Middle frontal gyrus (tissue), 1 donor: ENCODE measurements at regions not wholly inside any gene's neighbourhood (a gene's known extent, or its start where the extent isn't known, plus 50 kb on each side); places are given as distances from the start of the nearest gene placed in this dataset.

Experiments used
- DNase-seq: peaks from one replicate; pipeline ENCODE4 v3.0.0-alpha.2; 2015; ENCODE audit warnings: low spot score; ENCODE audit errors: extremely low spot score

DNA sequence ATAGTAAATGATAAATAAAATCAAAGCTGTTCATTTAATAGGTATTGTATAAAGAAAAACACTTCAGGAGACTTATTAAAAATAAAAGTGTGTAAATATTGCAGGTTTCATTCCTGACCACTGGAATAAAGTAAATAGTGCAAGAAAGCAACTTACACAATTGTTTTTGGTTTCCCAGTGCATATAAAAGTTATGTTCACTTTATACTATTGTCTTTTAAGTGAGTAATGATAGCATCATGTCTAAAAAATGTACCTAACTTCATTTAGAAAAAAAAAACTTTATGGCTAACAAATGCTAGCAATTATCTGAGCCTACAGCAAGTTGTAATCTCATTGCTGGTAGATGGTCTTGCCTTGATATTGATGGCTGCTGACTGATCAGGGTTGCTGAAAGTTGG, 726.6 kb upstream of the POU3F2 start:
- DNase-seq = no peak

- DNase-seq = no peak
These were observed 717.9 kb upstream of the POU3F2 start for GRCh38 chr6:98116455-98116854.

- no peak for DNase-seq
These were observed 717.3 kb upstream of the POU3F2 start for GRCh38 chr6:98117068-98117467.

DNA sequence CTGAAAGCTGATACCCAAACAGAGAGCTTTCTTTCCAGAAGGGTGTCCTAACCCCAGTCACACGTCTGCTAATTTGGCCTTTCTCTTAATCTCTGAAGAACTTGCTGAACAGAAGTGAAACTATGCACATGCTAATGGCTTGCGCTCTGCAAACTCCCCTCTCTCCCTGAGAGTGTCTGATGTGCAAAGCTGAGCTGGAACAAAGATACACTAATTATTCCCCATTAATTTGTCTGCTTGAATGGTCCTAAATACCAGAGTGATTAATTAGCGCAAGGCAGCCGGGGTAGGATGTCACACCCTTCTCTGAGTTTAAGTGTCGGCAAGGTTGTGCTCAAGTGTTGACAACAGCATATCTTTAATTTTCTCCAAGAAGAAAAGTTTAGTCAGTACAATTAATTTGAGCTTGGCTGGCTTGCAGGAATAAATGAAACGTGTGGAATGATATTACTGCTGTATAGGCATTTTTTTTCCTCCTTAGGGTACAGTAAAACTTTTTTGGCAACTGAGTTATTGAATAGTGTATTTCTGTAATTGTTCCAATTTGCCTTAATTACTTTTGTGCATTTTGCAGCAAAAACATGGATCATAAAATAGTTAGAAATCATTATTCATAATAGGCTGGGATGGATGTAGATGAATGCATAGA, 715.9 kb upstream of the POU3F2 start:
- DNase-seq = no peak

DNA sequence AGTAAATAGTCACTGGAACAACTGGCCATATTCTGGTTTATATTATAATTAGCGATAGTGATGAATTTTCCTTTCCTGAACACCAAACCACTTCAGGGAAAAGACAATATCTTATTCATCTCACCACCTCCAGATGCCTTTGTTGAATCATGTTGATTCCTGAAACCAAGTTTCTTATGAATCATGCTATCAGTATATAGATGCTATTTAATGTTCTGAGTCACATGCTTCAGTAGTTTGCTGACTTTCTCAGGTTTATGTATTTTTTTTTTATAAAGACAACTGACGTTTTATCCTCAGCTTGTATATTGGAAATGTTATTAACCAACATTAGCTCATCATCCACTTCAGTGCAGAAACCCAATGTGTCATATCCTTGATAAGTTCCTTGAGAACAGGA, 710.2 kb upstream of the POU3F2 start:
- DNase-seq = no peak

DNA sequence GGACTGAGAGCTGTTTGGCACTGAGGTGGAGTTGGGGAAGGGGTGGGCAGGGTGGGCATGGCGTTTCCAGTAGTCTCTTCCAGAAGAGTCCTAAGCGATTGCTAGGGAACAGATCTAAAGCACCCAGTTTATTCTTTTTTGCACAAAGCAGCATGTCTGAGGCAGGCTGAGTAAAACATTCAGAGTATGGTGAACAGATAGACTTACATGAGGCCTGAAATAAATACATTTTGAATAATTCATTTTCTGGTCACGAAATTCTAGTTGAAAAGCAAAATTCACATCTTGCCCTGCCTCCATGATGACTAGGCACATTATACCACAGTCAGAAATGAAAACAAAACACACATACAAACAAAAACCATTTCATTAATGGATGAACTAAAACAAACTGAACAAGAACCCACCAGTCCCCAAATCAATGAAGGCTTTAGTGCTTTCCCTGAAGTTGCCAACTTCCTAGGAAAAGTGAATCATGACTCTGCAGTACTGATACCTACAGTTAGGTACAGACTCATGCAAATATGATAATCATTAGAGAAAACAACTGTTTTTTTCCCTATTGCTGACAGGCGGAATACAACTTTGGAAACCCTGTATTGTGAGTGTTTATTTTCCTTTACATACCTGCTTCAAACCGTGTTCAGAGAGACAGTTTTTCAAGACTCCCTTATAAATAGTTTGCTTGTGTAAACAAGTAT, 702.9 kb upstream of the POU3F2 start:
- no peak for DNase-seq

DNA sequence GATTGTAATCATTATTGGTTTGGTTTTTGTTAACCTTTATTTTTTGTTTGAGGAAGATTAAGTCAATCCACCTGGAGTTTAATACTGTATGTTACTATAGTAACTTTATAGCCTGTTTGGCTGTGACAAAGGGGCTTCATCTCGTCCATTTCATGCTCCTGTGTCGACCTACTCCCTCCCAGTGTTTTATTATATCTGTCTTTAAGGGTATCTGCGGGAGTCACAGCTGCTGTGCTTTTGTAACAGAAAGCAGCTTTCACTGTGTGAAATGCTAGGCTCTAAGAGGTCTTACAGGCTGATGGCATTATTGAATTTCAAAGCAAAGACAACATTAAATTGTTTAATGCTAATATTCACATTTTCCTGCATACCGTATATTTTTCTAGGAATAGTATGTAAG, 698.0 kb upstream of the POU3F2 start:
- DNase-seq = no peak

DNA sequence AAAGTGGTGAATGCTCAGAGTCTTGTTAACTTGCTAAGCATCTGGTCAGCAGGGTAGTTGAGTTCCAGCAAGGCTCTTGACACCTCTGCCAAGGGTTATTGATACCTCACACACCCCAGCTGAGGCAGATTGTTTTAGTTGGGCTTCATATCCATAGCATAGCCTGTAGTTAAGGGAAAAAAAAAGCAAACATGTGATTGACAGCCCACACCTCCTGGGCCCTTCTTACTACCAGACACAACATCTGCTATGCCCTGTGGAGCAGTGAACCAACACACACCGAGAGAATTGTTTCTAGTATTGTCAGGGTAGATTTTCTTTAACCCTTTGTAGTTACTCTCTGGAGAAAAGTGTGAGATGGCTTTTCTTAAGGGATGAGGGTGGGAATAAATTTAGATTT, 697.0 kb upstream of the POU3F2 start:
- DNase-seq = no peak

DNA sequence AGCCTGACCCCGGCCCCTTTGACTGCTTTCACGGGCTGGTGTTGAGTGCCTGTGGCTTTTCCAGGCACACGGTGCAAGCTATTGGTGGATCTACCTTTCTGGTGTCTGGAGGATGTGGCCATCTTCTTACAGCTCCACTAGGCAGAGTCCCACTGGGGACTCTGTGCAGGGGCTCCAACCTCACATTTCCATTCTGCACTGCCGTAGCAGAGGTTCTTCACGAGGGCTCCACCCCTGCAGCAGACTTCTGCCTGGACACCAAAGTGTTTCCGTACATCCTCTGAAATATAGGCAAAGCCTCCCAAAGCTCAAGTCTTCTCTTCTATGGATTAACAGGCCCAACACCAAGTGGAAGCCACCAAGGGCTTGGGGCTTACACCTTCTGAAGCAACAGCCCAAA, 691.5 kb upstream of the POU3F2 start:
- DNase-seq = no peak

- DNase-seq = no peak
These were observed 687.7 kb upstream of the POU3F2 start for GRCh38 chr6:98146656-98147055.

DNA sequence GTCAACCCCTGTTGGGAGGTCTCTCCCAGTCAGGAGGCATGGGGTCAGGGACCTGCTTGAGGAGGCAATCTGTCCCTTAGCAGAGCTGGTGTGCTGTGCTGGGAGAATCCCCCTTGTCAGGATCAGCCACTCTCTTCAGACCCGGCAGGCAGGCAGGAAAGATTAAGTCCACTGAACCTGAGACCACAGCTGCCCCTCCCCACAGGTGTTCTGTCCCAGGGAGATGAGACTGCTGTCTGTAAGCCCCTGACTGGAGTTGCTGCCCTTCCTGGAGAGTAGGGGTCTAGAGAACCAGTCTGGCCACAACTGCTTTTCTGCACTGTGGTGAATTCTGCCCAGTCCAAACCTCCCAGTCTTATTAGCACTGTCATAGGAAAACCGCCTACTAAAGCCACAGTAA, 677.8 kb upstream of the POU3F2 start:
- DNase-seq = no peak

GRCh38 chr6:98179606-98180005, 654.8 kb upstream of the POU3F2 start:
- DNase-seq = no peak

DNA sequence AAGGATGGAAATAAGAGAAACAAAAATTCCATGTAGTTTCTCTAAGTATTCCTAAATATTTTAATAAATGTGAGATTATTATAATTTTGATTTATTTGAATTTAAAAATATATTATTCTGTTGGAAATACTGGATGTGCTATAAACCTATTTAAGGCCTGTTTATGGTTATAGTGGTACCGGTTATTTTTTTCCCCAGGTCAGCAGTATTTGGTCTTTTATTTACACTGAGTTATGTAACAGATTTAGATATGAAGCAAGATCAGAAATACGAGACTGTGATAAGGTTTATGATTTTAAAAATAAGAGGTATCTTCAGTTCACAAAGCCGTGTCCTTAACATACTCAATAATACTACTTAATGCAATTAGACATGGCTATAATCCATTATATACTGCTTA, 634.3 kb upstream of the POU3F2 start:
- DNase-seq = no peak

DNA sequence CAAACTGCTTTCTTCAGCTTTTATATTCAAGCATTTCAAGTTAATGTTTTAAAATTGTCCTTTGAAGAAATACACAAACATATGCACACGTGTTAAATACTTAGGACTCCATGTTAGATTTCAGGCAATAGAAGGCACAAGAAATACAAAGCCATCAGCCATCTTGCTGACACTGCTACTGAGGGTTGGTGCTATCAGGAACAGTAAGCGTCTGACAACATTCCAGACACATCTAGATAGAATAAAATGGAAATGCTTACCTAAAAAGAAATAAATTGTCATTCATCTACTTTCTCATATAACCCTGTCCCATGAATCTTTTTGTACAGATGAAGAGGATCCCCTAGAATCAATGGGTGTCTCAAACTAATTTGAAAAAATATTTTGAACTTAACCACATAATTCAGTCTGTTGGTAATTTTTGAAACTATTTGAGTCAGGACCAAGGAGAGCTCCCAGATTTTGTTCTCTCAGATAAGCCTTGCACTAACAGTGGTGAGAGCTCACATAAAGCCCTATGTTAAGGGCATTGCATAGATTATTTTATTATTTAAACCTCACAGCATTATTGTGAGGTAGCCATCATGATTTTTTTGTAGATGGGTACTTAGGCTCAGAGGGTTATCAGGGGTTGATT, 631.1 kb upstream of the POU3F2 start:
- no peak for DNase-seq

GRCh38 chr6:98212468-98212867, 621.9 kb upstream of the POU3F2 start:
- DNase-seq = no peak

DNA sequence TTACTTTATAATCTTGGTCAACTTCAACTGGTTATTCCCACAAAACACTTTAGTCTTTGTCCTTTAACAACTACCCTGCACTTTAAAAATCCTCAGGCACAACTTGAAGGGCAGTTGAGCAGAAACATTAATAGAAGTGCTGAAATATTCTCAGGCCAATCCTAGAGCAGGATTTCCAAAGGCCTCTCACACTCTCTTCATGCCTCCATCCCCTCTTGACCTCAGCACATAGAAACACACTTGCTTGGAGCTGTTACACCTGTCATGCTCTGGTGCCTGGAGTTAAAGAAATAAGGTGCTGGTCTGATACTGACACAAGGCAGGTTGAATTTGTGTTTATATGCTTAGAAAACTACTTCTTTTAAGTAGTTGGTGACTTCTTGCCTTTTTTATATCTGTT, 618.8 kb upstream of the POU3F2 start:
- no peak for DNase-seq

GRCh38 chr6:98230250-98230649, 604.1 kb upstream of the POU3F2 start:
- DNase-seq = no peak

GRCh38 chr6:98239057-98239456, 595.3 kb upstream of the POU3F2 start:
- DNase-seq = no peak

- no peak for DNase-seq
These were observed 592.7 kb upstream of the POU3F2 start for GRCh38 chr6:98241630-98242029.

DNA sequence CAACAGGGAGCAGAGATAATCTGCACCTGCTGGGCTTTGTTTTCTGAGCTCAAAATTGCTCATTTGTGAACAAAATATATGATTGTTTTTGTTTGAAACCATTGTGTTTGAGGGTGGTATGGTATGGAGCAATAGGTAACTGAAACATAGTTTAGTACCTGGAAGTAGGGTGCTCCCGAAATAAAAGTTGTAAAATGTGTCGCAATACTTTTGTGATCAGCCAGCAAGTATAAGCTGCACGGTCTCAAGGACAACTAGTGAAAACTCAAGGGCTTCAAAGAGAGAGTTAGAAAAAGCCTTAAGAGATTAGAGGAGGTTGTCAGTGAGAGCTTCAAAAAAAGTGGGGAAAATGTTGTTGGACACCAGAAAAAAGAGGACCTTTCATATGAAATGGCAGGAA, 579.8 kb upstream of the POU3F2 start:
- DNase-seq = no peak

DNA sequence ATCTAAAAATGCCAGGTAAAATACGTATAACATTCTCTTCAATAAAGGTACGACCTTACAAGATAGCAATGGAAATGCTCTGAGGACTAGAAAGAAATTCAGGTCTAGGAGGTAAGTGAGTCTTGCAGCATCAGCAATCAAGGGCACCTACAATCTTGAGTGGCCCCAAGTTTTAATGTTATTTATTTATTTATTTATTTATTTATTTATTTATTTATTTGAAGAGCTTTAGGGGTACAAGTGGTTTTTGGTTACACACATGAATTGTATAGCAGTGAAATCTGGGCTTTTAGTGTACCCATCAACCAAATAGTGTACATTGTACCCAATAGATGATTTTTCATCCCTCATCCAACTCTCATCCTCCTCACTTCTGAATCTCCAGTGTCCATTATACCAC, 574.0 kb upstream of the POU3F2 start:
- DNase-seq = no peak

- DNase-seq = no peak
These were observed 562.3 kb upstream of the POU3F2 start for GRCh38 chr6:98272060-98272459.

DNA sequence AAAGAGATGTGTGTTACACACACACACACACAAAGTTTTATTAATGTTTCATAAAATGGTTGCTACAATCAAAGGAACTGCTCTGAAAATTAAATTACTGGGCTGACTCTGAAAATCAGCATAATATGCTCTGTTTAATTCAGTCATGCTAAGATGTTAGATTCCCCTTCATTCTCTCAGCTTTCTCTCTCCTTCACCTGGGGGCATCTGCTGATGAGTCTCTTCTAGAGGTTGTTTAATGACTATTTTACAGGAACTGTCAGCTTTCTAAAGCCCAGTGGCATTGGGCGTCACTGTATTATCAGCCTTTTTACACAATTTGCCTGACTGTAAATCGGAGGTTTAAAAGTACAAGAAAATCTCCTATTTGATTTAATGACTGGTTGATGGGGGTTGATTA, 559.7 kb upstream of the POU3F2 start:
- DNase-seq = no peak
